Muscle of leg (tissue), 3 donors: ENCODE measurements at regions not wholly inside any gene's neighbourhood (a gene's known extent, or its start where the extent isn't known, plus 50 kb on each side); places are given as distances from the start of the nearest gene placed in this dataset.

Experiments used
- DNase-seq: peaks from one replicate; pipeline ENCODE4 v3.0.0; 2013
- H3K27ac ChIP-seq: one replicate; pipeline ENCODE4 v1.5.1; 2013; ENCODE audit warnings: mild to moderate bottlenecking, low read length, control low read depth
- H3K27me3 ChIP-seq: one replicate; pipeline ENCODE4 v1.6.1; 2013; ENCODE audit warnings: low read length; ENCODE audit not compliant: control insufficient read depth, insufficient read depth
- H3K36me3 ChIP-seq: one replicate; pipeline ENCODE4 v1.6.1; 2013; ENCODE audit warnings: low read length; ENCODE audit not compliant: control insufficient read depth, insufficient read depth
- H3K4me1 ChIP-seq: one replicate; pipeline ENCODE4 v1.6.1; 2013; ENCODE audit warnings: low read length; ENCODE audit not compliant: control insufficient read depth, insufficient read depth
- H3K4me3 ChIP-seq: one replicate; pipeline ENCODE4 v1.5.1; 2013; ENCODE audit warnings: low read length, control low read depth
- H3K9me3 ChIP-seq: replicated peaks from 2 replicates; pipeline ENCODE4 v1.6.1; 2013; ENCODE audit warnings: low read depth, low read length; ENCODE audit not compliant: control insufficient read depth
- WGBS: methylation state at CpG from one replicate; pipeline ENCODE4 v1.1.5; 2013; ENCODE audit warnings: missing lambda C conversion rate; ENCODE audit not compliant: insufficient coverage; 5-methylcytosine and 5-hydroxymethylcytosine counted together

- H3K36me3 ChIP-seq = no peaks in the 10 kb centered on the region
- peaks cover 2% of the 10 kb centered on the region for H3K9me3 ChIP-seq
- H3K27ac ChIP-seq = no peak overlapping the region
- WGBS = no CpG with 5 or more reads among the region's 5 CpGs
- H3K4me3 ChIP-seq = no peak overlapping the region
- H3K4me1 ChIP-seq = peaks cover 8% of the 10 kb centered on the region
- H3K27me3 ChIP-seq = no peaks in the 10 kb centered on the region
- no peak for DNase-seq
Measured at GRCh38 chr1:59107916-59108315, 189.0 kb upstream of the FGGY start.

GRCh38 chr1:59108481-59109317 lies 188.2 kb upstream of the FGGY start:
- H3K27ac ChIP-seq = no peak overlapping the region
- H3K4me3 ChIP-seq = no peak overlapping the region
- H3K27me3 ChIP-seq = no peaks in the 10 kb centered on the region

GRCh38 chr1:59110271-59110670 lies 186.6 kb upstream of the FGGY start:
- Histone ChIP-seq H3K9me3 (no peaks in the 10 kb centered on the region), H3K27me3 (no peaks in the 10 kb centered on the region)

More at GRCh38 chr1:59108481-59109317, 188.2 kb upstream of the FGGY start:
- peaks cover 8% of the 10 kb centered on the region for H3K4me1 ChIP-seq
- peak; percentile 7 for DNase-seq
- H3K9me3 ChIP-seq = no peaks in the 10 kb centered on the region
- no peaks in the 10 kb centered on the region for H3K36me3 ChIP-seq

GRCh38 chr1:59113876-59114457 lies 182.9 kb upstream of the FGGY start:
- Histone ChIP-seq H3K27me3 (no peaks in the 10 kb centered on the region), H3K27ac (no peak overlapping the region), H3K36me3 (no peaks in the 10 kb centered on the region), H3K4me3 (no peak overlapping the region), H3K9me3 (no peaks in the 10 kb centered on the region), H3K4me1 (no peaks in the 10 kb centered on the region)
- DNase-seq = no peak
- WGBS = no CpG with 5 or more reads among the region's 1 CpG

More at GRCh38 chr1:59110271-59110670, 186.6 kb upstream of the FGGY start:
- DNase-seq = no peak
- no peak overlapping the region for H3K4me3 ChIP-seq
- WGBS = 20% methylated on average over 1 of the region's 1 CpG
- H3K36me3 ChIP-seq = no peaks in the 10 kb centered on the region
- H3K4me1 ChIP-seq = peaks cover 8% of the 10 kb centered on the region
- H3K27ac ChIP-seq = no peak overlapping the region

DNA sequence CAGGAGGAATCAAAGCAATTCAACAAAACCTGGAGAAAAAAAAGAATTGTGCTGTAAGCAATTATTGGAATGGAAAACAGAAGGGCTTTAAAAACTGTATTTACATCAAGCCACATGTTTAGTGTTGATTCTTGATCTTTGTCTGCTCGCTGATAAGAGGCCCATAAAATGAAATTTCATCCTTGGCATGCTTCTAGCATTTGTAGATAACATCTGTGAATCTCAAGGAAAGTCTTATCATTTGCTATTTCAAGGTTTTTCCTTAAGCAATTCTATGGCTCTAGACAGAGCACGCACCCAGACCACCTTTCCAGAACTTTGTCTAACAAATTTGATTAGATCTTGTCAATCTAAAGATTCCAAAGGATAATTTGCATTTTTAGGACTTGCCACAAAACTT lies 181.0 kb upstream of the FGGY start:
- H3K36me3 ChIP-seq = no peaks in the 10 kb centered on the region
- H3K27ac ChIP-seq = no peak overlapping the region
- no peaks in the 10 kb centered on the region for H3K4me1 ChIP-seq
- no peak for DNase-seq
- WGBS = no CpG with 5 or more reads among the region's 2 CpGs
- H3K9me3 ChIP-seq = no peaks in the 10 kb centered on the region
- no peaks in the 10 kb centered on the region for H3K27me3 ChIP-seq
- H3K4me3 ChIP-seq = no peak overlapping the region

DNA sequence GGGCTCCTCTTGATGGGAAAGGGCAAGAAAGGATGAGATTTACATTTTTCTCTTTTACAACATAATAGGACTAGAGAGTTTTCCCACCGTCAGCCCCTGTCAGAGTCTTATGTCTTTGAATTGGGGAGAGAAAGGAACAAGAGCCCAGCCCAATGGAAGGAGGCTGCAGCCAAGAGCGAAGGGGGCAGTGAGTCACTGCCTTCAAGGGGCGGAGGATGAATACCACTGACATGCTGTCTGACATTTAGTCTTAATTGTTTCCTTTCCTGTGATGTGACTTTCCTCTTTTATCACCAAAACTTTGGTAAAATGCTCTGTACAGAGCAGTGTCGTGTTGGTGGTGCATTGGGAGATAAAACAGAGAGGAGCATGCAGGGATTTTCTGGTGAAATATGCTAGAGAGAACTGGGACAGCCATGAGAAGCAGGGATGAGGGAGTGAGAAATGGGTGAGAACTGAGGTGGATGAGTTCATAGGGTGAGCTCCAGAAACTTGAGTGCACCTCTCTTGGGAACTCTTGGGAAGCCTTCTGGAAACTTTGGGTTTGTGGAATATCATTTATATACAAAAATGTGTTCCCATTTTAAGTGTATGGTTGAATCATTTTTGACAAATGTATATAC lies 179.9 kb upstream of the FGGY start:
- H3K4me1 ChIP-seq = no peaks in the 10 kb centered on the region
- H3K27ac ChIP-seq = no peak overlapping the region
- no peaks in the 10 kb centered on the region for H3K36me3 ChIP-seq
- DNase-seq = no peak
- no peaks in the 10 kb centered on the region for H3K27me3 ChIP-seq
- WGBS = 43% methylated on average over 1 of the region's 4 CpGs
- no peak overlapping the region for H3K4me3 ChIP-seq
- H3K9me3 ChIP-seq = no peaks in the 10 kb centered on the region

GRCh38 chr1:59122527-59122926 lies 174.4 kb upstream of the FGGY start:
- no peaks in the 10 kb centered on the region for H3K9me3 ChIP-seq
- DNase-seq = no peak
- no peaks in the 10 kb centered on the region for H3K4me1 ChIP-seq
- H3K36me3 ChIP-seq = no peaks in the 10 kb centered on the region
- no peak overlapping the region for H3K4me3 ChIP-seq
- WGBS = 43% methylated on average over 2 of the region's 5 CpGs
- H3K27ac ChIP-seq = no peak overlapping the region
- no peaks in the 10 kb centered on the region for H3K27me3 ChIP-seq

- H3K4me1 ChIP-seq = no peaks in the 10 kb centered on the region
- DNase-seq = no peak
- no peaks in the 10 kb centered on the region for H3K9me3 ChIP-seq
- no peaks in the 10 kb centered on the region for H3K36me3 ChIP-seq
- H3K27ac ChIP-seq = no peak overlapping the region
- H3K4me3 ChIP-seq = no peak overlapping the region
- H3K27me3 ChIP-seq = no peaks in the 10 kb centered on the region
- 100% methylated on average over 1 of the region's 2 CpGs for whole genome bisulfite sequencing
Measured at GRCh38 chr1:59123081-59123681, 173.7 kb upstream of the FGGY start.

DNA sequence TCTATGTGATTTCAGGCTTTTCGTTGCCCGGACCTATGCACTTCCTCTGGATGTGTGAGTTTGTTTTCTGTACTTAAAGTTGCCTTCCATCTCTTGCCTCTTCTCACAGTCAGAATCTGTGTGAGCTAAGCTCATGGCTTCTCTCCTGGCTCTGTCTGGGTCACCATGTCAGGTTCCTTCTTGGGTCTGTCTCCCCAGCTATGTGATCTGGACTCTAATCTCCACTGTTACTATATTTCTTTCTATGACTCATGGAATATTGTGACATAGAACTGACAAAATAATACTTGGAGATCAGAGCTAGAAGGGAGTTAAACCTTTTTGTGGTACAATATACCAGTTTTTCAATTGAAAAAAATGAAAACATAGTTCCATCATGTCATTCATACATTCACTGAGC lies 172.7 kb upstream of the FGGY start:
- Histone ChIP-seq H3K36me3 (no peaks in the 10 kb centered on the region), H3K27ac (no peak overlapping the region), H3K4me1 (no peaks in the 10 kb centered on the region), H3K4me3 (no peak overlapping the region), H3K9me3 (no peaks in the 10 kb centered on the region), H3K27me3 (no peaks in the 10 kb centered on the region)
- DNase-seq = no peak
- no CpG with 5 or more reads among the region's 2 CpGs for WGBS

DNA sequence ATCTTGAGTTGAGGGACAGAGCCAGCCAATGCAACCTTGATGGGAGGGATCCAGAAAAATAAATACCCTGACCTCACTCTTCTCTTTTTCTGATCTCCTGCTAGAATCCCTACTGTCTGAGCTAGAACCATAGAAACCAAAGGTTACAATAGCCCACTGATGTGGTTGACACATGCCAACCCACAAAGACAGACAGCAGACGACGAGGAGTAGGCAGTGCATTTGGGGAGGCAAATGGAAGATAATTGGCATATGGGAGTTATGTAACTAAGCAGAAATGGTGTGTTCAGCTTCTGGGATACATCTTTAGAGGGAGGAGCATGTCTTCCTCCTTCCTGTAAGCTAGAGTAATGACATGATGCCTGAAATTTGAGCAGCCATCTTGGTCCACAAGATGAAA lies 171.7 kb upstream of the FGGY start:
- 94% methylated on average over 2 of the region's 2 CpGs for WGBS

More for the DNA sequence above, 171.7 kb upstream of the FGGY start:
- no peaks in the 10 kb centered on the region for H3K4me1 ChIP-seq
- no peaks in the 10 kb centered on the region for H3K27me3 ChIP-seq
- H3K27ac ChIP-seq = no peak overlapping the region
- H3K36me3 ChIP-seq = no peaks in the 10 kb centered on the region
- no peak for DNase-seq
- H3K4me3 ChIP-seq = no peak overlapping the region
- H3K9me3 ChIP-seq = no peaks in the 10 kb centered on the region
